ENCODE measurements at regions not wholly inside any gene's neighbourhood (a gene's known extent, or its start where the extent isn't known, plus 50 kb on each side); places are given as distances from the start of the nearest gene placed in this dataset.

DNA sequence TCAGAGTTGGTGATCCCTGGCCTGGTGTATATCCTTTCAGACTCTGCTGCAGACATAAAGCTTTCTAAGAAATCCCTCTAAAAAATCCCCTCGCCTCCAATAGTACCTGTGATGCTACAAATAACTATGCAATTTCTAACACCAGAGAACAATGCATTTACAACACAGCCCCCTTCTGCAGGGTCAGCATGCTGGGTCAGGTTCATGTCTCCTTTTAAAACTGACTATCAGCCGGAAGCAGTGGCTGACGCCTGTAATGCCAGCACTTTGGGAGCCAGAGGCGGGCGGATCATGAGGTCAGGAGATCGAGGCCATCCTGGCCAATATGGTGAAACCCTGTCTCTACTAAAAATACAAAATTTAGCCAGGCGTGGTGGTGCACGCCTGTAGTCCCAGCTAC, 77.0 kb upstream of the SPATA12 start:
- DNase-seq: no peak

DNA sequence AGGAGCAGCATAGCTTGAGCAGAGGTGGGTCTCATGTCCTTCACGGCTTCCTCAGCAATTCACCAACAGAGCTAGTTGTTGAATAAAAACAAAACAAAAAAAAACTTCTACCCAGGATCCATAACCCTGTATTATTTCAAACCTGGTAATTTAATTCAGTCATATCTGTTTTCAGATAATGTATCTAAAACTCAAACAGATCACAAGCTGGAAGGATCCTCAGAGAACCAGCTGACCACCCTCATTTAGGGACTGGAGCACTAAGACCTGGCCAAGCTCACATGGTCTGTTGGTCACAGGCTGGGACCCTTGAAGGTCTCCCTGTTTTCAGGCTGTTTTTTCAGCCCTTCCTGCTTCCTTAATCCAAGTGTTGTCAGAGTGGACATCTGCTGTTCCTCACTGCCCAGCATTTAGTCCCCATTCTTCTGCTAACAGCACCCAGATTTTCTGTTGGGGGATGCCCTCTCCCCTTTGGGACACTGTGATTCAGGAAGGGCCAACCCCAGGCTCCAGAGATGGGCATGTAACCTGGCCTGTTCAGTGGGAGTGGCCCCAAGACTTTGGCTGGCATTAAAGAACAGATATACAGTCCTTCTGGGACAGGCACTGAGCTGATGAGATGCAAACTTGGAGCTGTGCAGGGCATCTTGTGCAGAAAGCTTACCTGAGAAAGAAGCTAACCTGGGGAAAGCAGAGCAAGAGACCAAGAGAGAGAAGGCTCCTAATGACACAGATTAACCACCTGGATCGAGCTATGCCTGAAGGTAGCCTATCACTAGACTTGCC, 78.8 kb upstream of the SPATA12 start:
- no peak for DNase-seq

DNA sequence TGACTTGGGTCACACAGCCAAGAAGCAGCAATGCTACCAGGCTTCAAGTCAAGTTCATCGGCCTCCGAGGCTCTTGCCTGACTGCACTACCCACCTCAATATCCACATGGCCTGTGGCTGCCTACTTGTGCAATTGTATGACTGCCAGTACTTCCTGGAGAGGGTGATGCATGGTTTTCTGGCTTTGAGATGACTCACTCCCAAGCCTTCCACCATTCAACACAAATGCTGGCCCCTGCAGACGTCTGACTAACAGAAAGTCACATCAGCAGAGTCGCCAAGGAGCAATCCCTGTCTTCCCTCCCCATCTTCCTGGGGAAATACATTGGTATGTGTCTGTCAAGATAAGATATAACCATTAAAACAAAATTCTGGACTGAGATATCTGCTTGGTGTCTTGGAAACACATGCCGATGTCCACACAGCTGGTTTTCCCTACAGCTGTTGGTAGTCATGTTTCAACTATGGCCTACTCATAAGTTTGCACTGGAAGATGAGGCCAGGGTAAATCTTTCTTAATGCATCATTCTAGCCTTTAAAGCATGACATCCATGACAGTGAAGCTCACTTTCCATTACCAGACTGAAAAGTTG, 79.6 kb upstream of the SPATA12 start:
- DNase-seq: peak; percentile 84

DNA sequence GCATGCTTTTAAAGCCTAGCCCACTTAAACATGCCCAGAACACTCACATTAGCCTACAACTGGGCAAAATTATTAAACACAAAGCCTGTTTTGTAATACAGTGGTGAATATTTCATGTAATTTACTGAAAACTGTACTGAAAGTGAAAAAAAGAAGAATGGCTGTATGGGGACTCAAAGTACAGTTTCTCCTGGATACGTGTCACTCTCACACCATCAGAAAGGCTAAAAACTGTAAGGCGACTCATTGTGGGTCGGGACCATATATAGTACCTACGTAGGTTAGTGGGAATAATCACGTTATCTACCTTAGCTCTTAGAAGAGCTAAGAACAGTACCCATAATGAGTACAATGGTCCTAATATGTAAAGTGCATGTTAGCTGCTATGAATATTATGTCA, 80.2 kb upstream of the SPATA12 start:
- DNase-seq: no peak

DNA sequence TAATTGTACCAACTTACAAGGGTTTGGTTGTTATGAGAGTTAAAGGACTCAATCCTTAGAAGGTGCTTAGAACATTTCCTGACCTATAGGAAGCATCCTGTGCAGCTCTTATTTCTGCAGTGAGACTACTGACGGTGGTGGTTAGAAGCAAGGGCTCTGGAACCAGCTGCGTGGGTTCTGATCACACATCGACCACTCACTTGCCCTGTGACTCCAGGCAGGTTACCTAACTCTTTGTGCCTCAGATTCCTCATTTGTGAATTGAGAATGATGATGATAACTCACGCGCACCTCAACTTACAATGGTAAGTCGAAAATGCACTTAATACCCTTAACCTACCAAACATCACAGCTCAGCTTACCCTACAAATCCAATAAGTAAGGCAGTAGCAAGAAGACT, 80.7 kb upstream of the SPATA12 start:
- DNase-seq: no peak

DNA sequence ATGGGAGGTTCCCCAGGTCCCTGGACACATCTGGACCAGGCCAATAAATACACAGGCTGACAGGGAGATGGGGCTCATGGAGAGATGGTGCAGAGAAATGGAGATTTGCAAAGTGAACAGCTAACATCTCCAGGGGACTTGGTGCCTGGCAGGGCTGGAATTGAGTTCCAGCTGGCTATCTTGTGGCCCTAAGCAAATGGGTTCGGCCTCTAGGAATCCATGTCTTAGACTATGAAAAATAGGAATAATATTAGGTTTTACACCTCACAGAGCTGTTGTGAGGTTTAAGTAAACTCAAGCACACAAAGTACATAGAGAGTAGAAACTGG, 82.9 kb upstream of the SPATA12 start:
- DNase-seq: no peak

DNA sequence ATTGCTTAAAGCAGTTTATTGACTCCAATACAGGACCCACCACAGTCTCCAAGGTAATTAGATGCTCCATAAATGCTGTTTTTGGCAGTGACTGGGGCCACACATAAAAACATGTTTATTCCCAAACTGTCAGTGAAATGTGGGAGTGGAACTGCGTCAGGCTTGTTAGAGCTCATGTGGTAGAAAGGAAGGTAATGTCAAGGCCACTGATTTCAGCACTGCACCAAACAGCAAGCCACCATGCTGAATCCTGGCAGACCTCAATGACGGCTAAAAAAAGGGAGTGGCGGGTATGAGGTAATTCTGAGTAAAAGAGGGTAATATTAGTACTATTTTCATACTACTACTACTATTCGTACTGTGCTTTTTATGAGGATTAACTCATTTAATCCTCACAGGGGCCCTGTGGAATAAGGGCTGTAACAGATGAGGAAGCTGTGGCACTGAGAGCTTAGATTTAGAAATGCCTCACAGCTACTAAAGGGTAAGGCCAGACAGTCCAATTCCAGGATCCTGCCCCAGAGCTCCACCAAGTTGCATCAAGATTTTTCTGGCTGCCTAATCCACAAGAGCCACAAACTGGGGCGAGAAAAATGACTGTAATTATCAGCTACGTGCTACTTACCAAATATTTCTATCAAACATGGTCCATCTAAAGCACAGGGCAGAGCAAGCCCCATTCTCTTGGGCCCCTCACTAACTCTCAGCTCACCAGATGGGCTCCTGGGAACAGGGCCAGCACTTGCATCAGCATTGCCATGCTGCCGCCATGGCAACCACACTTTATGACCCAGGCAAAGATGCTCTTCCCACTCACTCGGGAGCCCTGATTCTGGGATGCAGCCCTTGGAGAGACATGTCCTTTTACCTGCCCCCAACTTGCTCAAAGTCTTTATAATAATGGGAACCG, 83.6 kb upstream of the SPATA12 start:
- no peak for DNase-seq

DNA sequence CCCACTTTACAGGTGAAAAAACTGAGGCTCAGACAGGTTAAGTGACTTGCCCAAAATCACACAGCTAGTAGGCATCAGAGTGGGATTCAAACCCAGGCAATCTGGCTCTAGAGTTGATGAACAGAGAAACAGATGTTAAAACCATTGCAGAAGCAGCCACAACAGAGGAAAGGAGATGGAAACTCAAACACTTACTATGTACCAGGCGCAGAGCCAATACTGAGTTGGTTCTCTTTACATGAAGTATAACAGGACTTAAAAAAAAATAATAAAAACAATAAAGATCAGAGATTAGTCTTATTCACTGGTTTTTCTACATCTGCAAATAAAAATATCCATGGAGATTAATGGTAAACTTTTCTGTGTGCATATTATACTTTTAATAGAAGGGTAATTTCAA, 84.9 kb upstream of the SPATA12 start:
- DNase-seq: no peak

DNA sequence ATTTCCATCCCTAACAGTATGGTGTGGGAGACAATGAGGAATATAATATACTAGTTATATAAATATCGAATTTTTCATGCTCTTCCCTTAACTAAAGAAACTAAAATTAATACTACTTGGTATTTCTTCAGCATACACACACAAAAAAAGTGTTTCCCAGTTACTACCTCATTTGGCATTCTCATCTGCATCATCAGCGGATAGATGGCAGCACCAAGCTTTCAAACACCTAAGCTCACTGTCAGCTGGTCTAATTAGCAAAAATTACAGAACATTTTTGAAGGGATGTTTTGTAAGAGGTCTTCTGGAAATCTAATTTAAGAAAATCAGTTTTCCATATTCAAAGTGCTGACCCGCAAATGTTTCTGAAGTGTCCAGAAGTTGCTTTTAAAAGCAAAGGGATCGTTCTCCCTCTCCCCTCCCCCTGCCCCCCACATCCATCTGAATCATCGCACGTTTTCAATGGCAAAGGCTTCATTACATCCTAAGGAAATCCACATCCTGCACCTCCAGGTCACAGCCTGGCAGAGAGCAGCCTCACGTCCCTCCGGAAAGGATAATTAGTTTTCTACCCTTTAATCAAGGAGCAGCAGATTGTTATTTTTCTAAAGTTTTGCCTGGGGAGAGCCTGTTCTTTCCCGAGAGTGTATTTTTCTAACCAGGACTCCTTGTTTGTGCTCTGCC, 86.1 kb upstream of the SPATA12 start:
- no peak for DNase-seq

DNA sequence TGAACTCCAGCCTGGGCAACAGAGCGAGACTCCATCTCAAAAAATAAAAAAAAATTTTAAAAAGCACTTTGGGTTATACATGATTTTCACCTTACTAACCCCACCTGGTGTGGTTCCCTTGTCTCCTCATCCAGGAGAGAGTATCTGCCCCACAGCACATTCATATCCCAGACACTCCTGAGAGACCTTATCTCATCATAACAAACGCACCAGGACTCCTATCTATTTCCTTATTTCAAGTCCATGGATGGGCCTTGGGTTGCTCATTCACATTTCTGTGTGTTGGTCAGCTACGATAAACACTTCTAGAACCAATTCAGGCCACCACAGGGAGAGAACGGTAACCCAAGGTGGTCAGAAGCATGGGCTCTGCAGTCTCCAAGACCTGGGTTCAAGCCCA, 88.6 kb upstream of the SPATA12 start:
- no peak for DNase-seq

DNA sequence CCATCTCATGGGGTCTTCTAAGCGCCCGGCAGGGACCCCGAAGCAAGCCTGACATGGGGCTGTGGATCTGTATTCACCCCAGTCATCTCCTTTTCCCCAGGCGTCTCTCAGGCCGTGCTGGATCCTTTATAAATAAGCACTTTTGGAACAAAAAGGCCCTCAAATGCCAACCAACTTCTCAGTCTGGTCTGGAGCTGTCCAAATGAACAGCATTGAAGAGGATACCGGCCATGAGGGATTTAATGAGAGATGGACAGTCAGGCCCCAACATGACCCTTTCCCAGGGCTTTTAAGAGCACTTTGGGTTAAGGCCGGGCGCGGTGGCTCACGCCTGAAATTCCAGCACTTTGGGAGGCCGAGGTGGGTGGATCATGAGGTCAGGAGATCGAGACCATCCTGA, 89.2 kb upstream of the SPATA12 start:
- DNase-seq: no peak

DNA sequence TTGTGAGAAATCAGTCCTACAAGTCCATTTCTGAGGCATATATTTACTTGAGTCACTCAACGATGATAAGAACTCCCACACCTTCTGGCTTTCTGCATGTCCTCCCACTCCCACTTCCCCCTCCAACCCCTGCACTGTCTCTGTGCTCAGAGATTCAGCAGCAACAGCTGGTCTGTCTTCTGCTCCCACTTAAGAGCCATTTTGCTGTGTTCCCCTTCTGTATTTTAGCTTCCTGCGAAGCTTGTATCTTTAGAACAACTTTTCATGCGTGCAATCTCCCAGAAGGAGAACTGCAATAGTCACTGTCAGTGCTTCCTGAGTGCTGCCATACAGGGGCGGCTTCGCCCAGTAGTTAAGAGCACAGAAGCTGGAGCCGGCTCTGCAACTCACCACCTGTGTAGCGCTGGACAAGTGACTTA, 90.0 kb upstream of the SPATA12 start:
- DNase-seq: no peak

DNA sequence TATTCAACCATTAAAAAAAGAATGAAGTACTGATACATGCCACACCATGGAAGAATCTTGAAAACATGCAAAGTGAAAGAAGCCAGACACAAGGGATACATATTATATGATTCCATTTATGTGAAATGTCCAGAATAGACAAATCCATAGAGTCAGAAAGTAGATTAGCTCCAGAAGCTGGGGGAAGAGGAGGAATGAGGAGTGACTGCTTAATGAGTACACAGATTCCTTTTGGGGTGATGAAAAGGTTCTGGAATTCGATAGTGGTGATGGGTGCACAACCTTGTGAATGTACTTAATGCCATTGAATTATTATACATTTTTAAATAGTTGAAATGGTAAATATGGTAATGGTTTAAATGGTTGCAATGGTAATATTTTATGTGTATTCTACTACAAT, 90.6 kb upstream of the SPATA12 start:
- no peak for DNase-seq

DNA sequence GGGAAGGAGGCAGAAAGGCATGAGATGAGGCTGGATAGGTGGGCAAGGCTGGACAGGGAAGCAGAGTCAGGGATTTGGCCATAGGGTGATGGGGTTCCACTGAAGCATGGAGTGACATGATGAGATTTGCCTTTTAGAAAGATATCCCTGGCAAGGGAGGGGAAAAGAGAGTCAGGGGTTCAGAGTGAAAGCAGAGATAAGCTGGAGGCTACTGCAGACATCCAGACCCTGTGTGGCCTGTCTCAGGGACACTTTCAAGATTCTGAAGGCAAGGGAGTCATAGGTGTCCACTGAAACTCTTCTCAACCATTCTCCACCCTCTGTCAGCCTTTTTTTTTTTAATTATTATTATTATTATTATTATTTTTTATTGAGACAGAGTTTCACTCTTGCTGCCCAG, 94.0 kb upstream of the SPATA12 start:
- no peak for DNase-seq

DNA sequence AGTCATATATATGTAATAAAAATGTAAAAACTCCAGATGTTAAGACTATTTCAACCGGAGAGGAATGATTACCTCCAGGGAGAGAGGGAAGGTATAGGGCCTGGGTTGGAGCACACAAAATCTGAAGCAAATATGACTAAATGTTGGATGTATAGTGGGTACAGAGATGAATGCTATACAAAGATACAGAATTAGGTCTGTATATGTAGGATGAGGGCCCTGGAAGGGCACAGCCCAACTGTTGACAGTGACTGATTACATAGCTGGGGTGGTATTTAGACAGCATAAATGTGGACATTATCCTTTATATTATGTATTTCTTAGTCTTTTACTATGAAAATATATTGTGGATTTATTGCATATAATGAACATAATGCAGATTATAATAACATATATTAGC, 94.4 kb upstream of the SPATA12 start:
- no peak for DNase-seq

DNA sequence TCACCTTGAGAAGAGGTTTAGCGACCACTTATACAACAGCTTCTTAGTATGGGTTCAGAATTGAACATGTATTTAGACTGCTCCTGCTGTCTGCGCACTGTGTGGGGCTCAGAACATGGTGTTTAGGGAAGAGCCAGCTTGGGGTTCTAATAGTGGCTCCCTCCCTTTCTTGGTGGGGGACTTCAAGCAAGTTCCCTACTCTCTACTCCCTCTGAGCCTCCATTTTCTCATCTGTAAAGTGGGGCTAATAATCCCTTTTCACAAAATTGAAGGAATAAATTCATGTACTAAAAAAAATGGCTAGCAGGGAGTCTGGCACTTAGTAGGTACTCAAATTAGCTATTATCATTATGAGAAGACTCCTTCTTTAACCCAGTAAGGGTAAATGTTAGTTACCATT, 97.5 kb upstream of the SPATA12 start:
- DNase-seq: no peak

DNA sequence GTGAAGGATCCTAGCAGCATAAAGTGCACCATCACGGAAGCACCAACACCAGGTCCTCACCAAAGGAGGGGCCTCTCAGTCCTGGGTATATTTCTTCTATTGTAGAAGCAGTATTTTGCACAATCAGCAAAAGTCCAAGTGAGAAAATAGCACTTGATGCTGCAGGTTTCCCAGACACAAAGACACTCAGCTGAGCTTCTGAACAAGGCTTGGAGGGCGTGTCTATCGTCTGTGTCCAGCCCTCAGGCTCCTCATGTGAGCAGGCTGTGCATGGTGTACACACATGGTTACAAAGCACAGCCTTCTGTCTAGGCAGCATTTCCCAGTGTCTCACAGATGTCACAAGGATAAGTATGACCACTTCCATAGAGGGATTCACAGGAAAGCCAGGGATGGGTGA, 98.3 kb upstream of the SPATA12 start:
- DNase-seq: no peak

DNA sequence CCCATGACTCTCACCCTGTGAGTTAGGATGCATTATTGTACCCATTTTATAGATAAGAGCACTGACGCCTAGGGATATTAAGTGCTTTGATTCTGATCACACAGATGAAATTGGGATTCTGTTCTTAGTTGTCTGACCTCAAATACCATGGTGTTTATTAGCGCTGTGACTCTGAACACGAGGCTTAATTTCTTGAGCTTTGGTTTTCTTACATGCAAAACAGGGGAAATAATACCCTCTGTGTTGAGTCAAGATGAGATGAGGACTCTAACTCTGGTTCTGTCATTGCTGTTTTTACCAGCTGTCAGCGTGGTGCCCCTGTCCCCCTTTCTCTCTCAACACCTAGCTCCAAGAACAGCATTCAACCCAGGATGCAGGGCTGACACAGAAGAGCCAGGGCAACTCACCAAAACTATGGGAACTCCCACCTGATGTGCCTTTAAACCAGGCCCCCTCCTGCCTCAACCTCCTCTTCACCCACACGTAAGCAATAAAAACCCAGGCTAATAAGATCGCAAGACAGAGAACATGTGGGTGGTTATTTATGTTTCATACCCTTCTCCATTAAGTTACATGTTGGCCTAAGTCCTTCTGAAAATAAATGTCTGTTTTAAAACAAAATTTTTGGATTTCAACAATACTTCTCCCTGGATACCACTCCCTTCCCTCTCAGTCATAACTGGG, 100.1 kb upstream of the SPATA12 start:
- DNase-seq: no peak

DNA sequence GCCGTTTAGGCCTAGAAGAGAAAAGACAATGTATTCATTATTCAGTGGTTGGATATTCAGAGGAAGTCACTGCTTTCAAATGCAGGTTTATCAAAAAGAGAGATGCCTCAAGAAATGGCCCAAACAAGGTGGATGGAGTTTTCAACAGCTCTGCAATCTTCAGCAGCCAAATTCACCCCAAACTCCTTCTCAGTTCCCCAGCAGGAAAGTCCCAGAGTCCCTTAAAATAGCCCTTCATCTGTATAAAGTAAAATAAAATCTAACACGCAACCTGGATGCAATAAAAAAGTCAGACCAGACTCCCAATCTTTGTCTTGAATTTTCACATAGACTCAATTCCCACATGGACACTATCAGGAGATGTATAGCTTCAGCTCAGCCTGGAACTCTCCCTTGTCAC, 101.6 kb upstream of the SPATA12 start:
- no peak for DNase-seq

DNA sequence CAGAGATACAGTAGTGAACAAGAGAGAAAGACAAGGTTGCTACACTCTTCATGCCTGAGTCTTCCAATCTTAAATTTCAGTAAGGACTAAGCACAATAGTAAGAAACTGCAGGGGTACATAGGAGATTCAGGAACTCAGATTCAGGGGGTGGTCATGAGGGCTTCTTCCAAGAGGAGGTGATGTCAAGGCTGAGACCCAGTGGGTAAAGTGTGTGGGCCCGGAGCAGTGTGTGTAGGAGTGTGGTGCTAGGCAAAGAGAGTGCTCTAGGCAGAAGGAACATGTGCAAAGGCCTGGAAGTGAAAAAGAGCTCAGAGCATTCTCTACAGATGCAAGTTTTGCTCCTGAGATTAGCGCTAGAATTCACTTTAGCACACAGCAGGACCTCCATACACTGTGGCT, 102.9 kb upstream of the SPATA12 start:
- DNase-seq: no peak

DNA sequence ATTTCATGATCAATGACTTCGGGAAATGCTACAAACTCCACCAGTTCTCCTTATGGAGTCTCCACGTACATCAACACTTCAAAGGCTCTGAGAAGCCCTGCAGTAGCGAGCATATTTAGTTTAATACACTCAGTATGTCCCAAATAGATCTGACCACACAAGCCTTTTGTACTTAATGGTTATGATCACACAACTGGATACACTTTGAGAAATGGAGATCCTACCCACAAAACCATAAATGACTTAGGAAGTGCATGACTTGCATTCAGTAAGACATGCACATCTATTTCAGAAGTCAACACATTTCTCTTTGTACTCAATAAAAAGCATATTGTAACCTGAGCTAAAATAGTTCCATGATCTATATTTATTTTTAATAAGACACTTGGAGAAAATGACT, 103.6 kb upstream of the SPATA12 start:
- DNase-seq: no peak

DNA sequence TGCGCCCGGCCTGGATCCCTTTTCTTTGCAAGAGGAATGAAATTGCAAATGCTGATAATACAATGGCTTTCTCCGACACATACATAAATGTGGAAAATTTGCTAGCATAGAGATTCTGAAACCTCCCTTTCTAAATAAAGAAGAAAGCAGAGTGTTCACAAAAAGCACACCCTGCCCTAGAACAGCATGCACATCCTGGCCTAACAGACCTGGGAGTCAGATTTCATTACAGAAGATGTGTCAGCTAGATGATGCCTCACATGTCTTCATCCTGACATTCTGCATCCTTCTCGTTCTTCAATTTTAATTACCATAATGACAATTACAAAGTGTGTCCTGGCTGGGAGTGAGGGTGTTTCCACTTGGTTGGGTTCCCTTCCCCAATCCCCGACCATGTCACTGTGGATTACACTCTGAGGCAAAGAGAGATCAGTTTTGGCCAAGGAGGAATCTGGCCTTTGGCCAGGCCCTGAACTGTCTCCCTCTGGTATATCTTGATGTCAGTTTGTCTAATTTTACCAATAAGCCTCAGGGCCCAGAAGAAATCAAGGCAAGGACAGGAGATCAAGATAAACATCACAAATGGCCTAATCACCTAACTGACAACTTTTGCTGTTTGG, 104.9 kb upstream of the SPATA12 start:
- no peak for DNase-seq
